ENCODE measurements at regions not wholly inside any gene's neighbourhood (a gene's known extent, or its start where the extent isn't known, plus 50 kb on each side); places are given as distances from the start of the nearest gene placed in this dataset.

DNA sequence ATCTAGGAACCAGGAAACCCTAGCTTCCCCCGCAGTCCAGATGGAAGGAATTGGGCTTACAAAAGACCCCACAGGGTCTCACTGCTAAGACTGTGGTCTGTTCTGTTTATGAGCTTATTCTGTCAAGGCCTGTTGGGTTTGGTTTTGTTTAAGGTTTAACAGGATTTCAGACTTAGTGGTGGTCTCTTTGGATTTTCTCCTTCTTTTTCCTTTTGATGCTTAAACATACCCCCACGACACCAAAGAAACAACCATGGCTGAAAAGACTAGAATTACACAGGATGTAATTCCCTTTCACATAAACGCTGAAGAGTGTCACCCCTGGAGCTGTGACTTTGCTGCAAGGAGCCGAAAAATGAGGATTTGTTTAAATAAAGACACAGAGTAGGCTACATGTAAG, 408.6 kb downstream of the PREX1 start:
- H3K4me3 ChIP-seq (replicated peaks; ENCODE audit: low read depth, low read length) = no peak overlapping the region
- DNase-seq (ENCODE audit: low read depth) = no peak
- no peak for TF ChIP-seq CTCF (IDR thresholded peaks at IDR 0.05; ENCODE audit: low read length, missing control alignments)

- DNase-seq (ENCODE audit: low read depth) = no peak
- H3K4me3 ChIP-seq (replicated peaks; ENCODE audit: low read depth, low read length) = no peak overlapping the region
- no peak for TF ChIP-seq CTCF (IDR thresholded peaks at IDR 0.05; ENCODE audit: low read length, missing control alignments)
These were observed 411.8 kb downstream of the PREX1 start for GRCh38 chr20:48416002-48416401.

DNA sequence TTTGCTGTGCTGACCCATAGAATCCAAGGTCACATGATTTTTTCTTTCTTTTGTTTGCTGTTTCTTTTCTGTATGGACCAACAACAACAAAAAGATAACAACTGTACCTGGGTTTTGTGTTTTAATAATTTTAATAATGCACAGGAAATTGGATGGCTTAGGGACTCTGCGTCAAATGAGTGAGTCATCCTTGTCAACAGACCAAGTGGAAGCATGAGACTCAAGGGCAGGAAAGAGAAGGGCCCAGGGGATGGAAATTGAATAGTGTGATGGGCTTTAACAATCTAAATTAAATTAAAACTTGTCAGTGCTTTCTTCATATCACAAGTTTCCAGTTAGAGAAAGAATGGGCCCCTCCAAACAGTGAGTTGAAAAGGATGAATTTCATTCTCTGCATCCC, 413.0 kb downstream of the PREX1 start:
- H3K4me3 ChIP-seq (replicated peaks; ENCODE audit: low read depth, low read length) = no peak overlapping the region
- DNase-seq (ENCODE audit: low read depth) = no peak
- TF ChIP-seq CTCF (IDR thresholded peaks at IDR 0.05; ENCODE audit: low read length, missing control alignments) = no peak

GRCh38 chr20:48411919-48412522, 415.8 kb downstream of the PREX1 start:
- no peak for DNase-seq (ENCODE audit: low read depth)
- no peak for TF ChIP-seq CTCF (IDR thresholded peaks at IDR 0.05; ENCODE audit: low read length, missing control alignments)

DNA sequence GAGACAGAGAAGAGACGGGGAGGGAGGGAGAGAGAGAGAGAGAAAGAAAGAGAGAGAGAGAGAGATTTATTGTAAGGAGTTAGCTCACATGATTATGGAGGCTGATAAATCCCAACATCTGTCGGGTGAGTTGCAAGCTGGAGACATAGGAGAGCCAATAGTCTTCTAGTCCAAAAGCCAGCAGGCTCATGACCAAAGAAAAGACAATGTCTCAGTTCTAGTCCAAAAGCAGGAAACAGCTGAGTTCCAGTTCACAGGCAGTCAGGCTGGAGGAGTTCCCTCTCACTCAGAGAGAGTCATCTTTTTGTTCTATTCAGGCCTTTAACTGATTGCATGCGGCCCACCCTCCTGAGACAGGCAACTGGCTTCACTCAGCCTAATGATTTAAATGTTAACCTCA, 416.6 kb downstream of the PREX1 start:
- H3K4me3 ChIP-seq (replicated peaks; ENCODE audit: low read depth, low read length) = no peak overlapping the region
- no peak for TF ChIP-seq CTCF (IDR thresholded peaks at IDR 0.05; ENCODE audit: low read length, missing control alignments)
- no peak for DNase-seq (ENCODE audit: low read depth)

More at GRCh38 chr20:48411919-48412522, 415.8 kb downstream of the PREX1 start:
- no peak overlapping the region for H3K4me3 ChIP-seq (replicated peaks; ENCODE audit: low read depth, low read length)

DNA sequence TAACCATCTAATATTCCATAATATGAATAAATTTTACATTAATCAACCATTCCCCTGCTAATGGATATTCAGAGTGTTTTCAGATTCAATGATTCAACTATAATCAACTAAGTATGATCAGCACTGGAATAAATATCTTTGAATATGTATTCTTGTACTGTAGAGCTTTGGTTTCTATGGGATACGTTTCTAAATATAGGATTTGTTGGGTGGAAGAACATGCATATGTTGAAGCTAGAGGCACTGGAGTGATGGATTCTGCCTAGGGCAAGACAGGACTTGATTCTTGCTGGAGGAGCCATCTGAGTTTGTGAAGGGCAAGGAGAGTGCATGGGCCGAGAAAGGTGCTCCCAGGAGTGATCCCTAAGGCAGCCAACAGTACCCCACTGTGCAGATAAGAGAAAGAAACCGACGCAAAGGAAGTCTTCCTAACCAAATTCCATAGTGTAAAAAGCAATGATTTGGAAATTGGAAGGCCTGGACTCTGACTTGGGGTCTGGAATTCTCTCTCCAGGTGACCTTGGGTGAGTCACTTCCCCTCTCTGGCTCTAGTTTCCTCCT, 418.7 kb downstream of the PREX1 start:
- DNase-seq (ENCODE audit: low read depth) = no peak
- TF ChIP-seq CTCF (IDR thresholded peaks at IDR 0.05; ENCODE audit: low read length, missing control alignments) = no peak
- no peak overlapping the region for H3K4me3 ChIP-seq (replicated peaks; ENCODE audit: low read depth, low read length)

DNA sequence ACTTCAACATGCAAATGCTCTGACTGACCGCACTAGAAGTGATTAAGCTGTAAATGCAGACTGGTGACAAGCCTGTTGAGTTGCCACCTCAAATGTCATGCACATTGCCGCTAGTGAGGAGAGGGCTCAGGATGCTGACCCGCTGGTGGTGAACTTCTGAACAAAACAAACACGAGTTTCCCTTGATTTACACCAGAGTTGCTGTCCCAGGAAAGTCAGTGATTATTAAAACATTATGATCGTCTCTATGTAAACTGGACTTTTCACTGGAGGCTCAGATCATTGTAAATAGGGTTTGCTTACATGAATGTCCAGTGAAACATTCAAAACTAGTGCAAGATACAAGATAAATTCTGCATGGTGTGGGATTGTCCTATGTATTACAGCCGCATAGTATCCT, 420.1 kb downstream of the PREX1 start:
- H3K4me3 ChIP-seq (replicated peaks; ENCODE audit: low read depth, low read length) = no peak overlapping the region
- TF ChIP-seq CTCF (IDR thresholded peaks at IDR 0.05; ENCODE audit: low read length, missing control alignments) = no peak
- DNase-seq (ENCODE audit: low read depth) = no peak

Measured in fibroblast of pulmonary artery (primary cell).